HEK293 (cell line): ENCODE measurements at regions not wholly inside any gene's neighbourhood (a gene's known extent, or its start where the extent isn't known, plus 50 kb on each side); places are given as distances from the start of the nearest gene placed in this dataset.

Experiments
- BCL11A ChIP-seq: fragments of 450-650 bp; formaldehyde crosslinking; IDR thresholded peaks from 2 replicates; pipeline ENCODE4 v1.5.1; 2016; ENCODE audit warnings: low read depth, missing biosample characterization, missing genetic modification characterization
- CTCF ChIP-seq: fragments of 450-650 bp; formaldehyde crosslinking; IDR thresholded peaks from 2 replicates; pipeline ENCODE4 v1.5.1; 2016; ENCODE audit warnings: missing biosample characterization, missing genetic modification characterization
- ELK4 ChIP-seq: IDR thresholded peaks from 2 replicates; pipeline ENCODE4 v1.6.1; 2011; ENCODE audit warnings: mild to moderate bottlenecking, low read depth, low read length, borderline replicate concordance
- KLF9 ChIP-seq: fragments of 450-650 bp; formaldehyde crosslinking; IDR thresholded peaks from 2 replicates; pipeline ENCODE4 v1.5.1; 2016; ENCODE audit warnings: missing biosample characterization, missing genetic modification characterization, low read depth
- PRDM1 ChIP-seq: fragments of 450-650 bp; formaldehyde crosslinking; IDR thresholded peaks from 2 replicates; pipeline ENCODE4; 2016; ENCODE audit warnings: missing biosample characterization, missing genetic modification characterization
- SALL2 ChIP-seq: fragments of 450-650 bp; formaldehyde crosslinking; IDR thresholded peaks from 2 replicates; pipeline ENCODE4 v1.5.0; 2017; ENCODE audit warnings: missing biosample characterization, mild to moderate bottlenecking, missing genetic modification characterization, borderline replicate concordance
- SETDB1 ChIP-seq: IDR thresholded peaks from one replicate; pipeline ENCODE4 v1.6.1; 2017; ENCODE audit warnings: mild to moderate bottlenecking, low read length, moderate library complexity, mixed read lengths; ENCODE audit not compliant: insufficient read length
- SP2 ChIP-seq: fragments of 450-650 bp; formaldehyde crosslinking; IDR thresholded peaks from 2 replicates; pipeline ENCODE4 v1.5.1; 2016; ENCODE audit warnings: missing biosample characterization, missing genetic modification characterization
- ZBTB21 ChIP-seq: fragments of 450-650 bp; formaldehyde crosslinking; IDR thresholded peaks from 2 replicates; pipeline ENCODE4 v1.5.1; 2017; ENCODE audit warnings: missing biosample characterization, missing genetic modification characterization
- ZBTB8A ChIP-seq: fragments of 450-650 bp; formaldehyde crosslinking; IDR thresholded peaks from 2 replicates; pipeline ENCODE4 v1.5.1; 2016; ENCODE audit warnings: missing biosample characterization, missing genetic modification characterization
- ZNF138 ChIP-seq: fragments of 450-650 bp; formaldehyde crosslinking; IDR thresholded peaks from 2 replicates; pipeline ENCODE4 v1.5.1; 2016; ENCODE audit warnings: missing biosample characterization, missing genetic modification characterization, borderline replicate concordance
- ZNF24 ChIP-seq: fragments of 450-650 bp; formaldehyde crosslinking; IDR thresholded peaks from 2 replicates; pipeline ENCODE4 v1.5.1; 2016; ENCODE audit warnings: missing biosample characterization, missing genetic modification characterization
- ZNF830 ChIP-seq: fragments of 450-650 bp; IDR thresholded peaks from 2 replicates; pipeline ENCODE4 v1.5.0; 2018; ENCODE audit warnings: missing biosample characterization, missing genetic modification characterization, low read depth, mild to moderate bottlenecking, moderate library complexity
- TF ChIP-seq, protein P1 (sequence below): fragments of 450-650 bp; formaldehyde crosslinking; conservative IDR thresholded peaks from 2 replicates; pipeline ENCODE4 v1.5.1; 2016; ENCODE audit warnings: low read depth, missing biosample characterization, missing genetic modification characterization

GRCh38 chr7:132666774-132667172 is 90.5 kb upstream of the PLXNA4 start:
- TF ChIP-seq BCL11A (tag by site-specific recombination) = no peak
- TF ChIP-seq ZBTB8A = no peak
- no peak for TF ChIP-seq CTCF (tag by site-specific recombination)
- TF ChIP-seq ZNF830 (tag by site-specific recombination) = no peak
- no peak for TF ChIP-seq ZNF24
- no peak for TF ChIP-seq KLF9 (tag by site-specific recombination)
- TF ChIP-seq, protein P1, sequence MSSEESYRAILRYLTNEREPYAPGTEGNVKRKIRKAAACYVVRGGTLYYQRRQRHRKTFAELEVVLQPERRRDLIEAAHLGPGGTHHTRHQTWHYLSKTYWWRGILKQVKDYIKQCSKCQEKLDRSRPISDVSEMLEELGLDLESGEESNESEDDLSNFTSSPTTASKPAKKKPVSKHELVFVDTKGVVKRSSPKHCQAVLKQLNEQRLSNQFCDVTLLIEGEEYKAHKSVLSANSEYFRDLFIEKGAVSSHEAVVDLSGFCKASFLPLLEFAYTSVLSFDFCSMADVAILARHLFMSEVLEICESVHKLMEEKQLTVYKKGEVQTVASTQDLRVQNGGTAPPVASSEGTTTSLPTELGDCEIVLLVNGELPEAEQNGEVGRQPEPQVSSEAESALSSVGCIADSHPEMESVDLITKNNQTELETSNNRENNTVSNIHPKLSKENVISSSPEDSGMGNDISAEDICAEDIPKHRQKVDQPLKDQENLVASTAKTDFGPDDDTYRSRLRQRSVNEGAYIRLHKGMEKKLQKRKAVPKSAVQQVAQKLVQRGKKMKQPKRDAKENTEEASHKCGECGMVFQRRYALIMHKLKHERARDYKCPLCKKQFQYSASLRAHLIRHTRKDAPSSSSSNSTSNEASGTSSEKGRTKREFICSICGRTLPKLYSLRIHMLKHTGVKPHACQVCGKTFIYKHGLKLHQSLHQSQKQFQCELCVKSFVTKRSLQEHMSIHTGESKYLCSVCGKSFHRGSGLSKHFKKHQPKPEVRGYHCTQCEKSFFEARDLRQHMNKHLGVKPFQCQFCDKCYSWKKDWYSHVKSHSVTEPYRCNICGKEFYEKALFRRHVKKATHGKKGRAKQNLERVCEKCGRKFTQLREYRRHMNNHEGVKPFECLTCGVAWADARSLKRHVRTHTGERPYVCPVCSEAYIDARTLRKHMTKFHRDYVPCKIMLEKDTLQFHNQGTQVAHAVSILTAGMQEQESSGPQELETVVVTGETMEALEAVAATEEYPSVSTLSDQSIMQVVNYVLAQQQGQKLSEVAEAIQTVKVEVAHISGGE (tag by site-specific recombination) = no peak
- TF ChIP-seq ZBTB21 (tag by site-specific recombination) = no peak
- TF ChIP-seq ELK4 = no peak
- TF ChIP-seq SETDB1 = no peak
- no peak for TF ChIP-seq SALL2 (tag by site-specific recombination)
- no peak for TF ChIP-seq PRDM1 (tag by site-specific recombination)
- no peak for TF ChIP-seq ZNF138 (tag by site-specific recombination)
- no peak for TF ChIP-seq SP2 (tag by site-specific recombination)
